K562 (cell line): ENCODE measurements at regions not wholly inside any gene's neighbourhood (a gene's known extent, or its start where the extent isn't known, plus 50 kb on each side); places are given as distances from the start of the nearest gene placed in this dataset.

Experiments used
- ATAC-seq: fragments of 200-7000 bp; cut with Tn5 transposase; 3 replicates; pipeline ENCODE4 v1.9.1; 2020; ENCODE audit warnings: moderate library complexity
- BruUV-seq: library from RNA; stranded (reverse); fragments of 400-500 nt; replicated peaks from 2 replicates; lab custom pipeline; 2021; lab: Mats Ljungman, UMichigan
- CTCF ChIA-PET: fragments of 300-600 bp; formaldehyde crosslinking; extraction: SDS; loops from one replicate; lab custom pipeline; 2021; ENCODE audit warnings: low intra/inter-chr PET ratio; lab: Yijun Ruan, JAX
- POLR2A ChIA-PET: fragments of 300-600, 350-650 bp; sonication (Branson Sonifier 250); formaldehyde crosslinking; extraction: SDS; loops from one replicate; lab custom pipeline; 2021; ENCODE audit warnings: antibody characterized with exemption, inconsistent platforms; lab: Yijun Ruan, JAX
- DNase-seq, 4 experiments: peaks; one replicate each; pipeline versions ENCODE4 v3.0.0 to v3.0.0-alpha.2; 2011 to 2018; ENCODE audit warnings: low spot score in 3 of 4, mixed read lengths in 3 of 4; ENCODE audit errors: extremely low read depth in 1 of 4
- FAIRE-seq: peaks from 2 replicates; lab custom pipeline; 2011; peaks lifted over from hg19 to GRCh38; lab: Jason Lieb, UNC
- H2AFZ ChIP-seq: 2 replicates; pipeline ENCODE4 v1.6.0; 2011; ENCODE audit warnings: low read depth, low read length, control low read depth, inconsistent platforms
- H3K27ac ChIP-seq: fragments of 200-600 bp; 3 replicates; pipeline ENCODE4 v1.8.0; 2011; ENCODE audit warnings: low read depth, mild to moderate bottlenecking, control low read depth, inconsistent platforms, low read length, moderate library complexity, mixed read lengths; ENCODE audit errors: extremely low read depth
- H3K27me3 ChIP-seq, 2 experiments: fragments of 300-600 bp in 1 of 2; 2 replicates in 1 of 2; 3 replicates in 1 of 2; pipeline versions ENCODE4 v1.6.0 to v1.8.0; 2011; ENCODE audit warnings: inconsistent platforms in 2 of 2, low read length in 2 of 2, mild to moderate bottlenecking in 1 of 2, mixed read lengths in 1 of 2, moderate library complexity in 1 of 2; ENCODE audit not compliant: control insufficient read depth in 2 of 2, insufficient read depth in 2 of 2
- H3K36me3 ChIP-seq: fragments of 300-600 bp; 3 replicates; pipeline ENCODE4 v1.8.0; 2011; ENCODE audit warnings: mild to moderate bottlenecking, low read length, inconsistent platforms; ENCODE audit not compliant: control insufficient read depth, insufficient read depth
- H3K4me1 ChIP-seq, 2 experiments: fragments of 200-600 bp in 1 of 2; replicated peaks in 1 of 2; 2 replicates in 1 of 2; 3 replicates in 1 of 2; pipeline versions ENCODE4 v1.5.1 to v1.8.0; 2011; ENCODE audit warnings: inconsistent platforms in 2 of 2, low read length in 2 of 2, mild to moderate bottlenecking in 1 of 2, mixed read lengths in 1 of 2, moderate library complexity in 1 of 2; ENCODE audit not compliant: control insufficient read depth in 2 of 2, insufficient read depth in 2 of 2
- H3K4me2 ChIP-seq: 2 replicates; pipeline ENCODE4 v1.6.1; 2011; ENCODE audit warnings: low read length, control low read depth, inconsistent platforms, mixed read lengths; ENCODE audit not compliant: insufficient read depth
- H3K4me3 ChIP-seq: fragments of 200-600 bp; sonication (generic), shearing (Covaris generic); 2 replicates; pipeline ENCODE4 v1.5.1; 2016; ENCODE audit warnings: control low read depth, inconsistent platforms
- H3K79me2 ChIP-seq: fragments of 200-600 bp; 3 replicates; pipeline ENCODE4 v1.8.0; 2011; ENCODE audit warnings: low read length, inconsistent platforms; ENCODE audit not compliant: control insufficient read depth, insufficient read depth
- H3K9ac ChIP-seq, 2 experiments: 2 replicates each; pipeline versions ENCODE4 v1.6.0 to v1.6.1; 2011; ENCODE audit warnings: low read depth in 2 of 2, low read length in 2 of 2, control low read depth in 1 of 2, inconsistent platforms in 1 of 2, mild to moderate bottlenecking in 1 of 2, mixed read lengths in 1 of 2; ENCODE audit not compliant: insufficient read depth in 1 of 2
- H3K9me1 ChIP-seq: one replicate; pipeline ENCODE4 v1.6.0; 2011; ENCODE audit warnings: inconsistent platforms, mild to moderate bottlenecking, low read length, moderate library complexity; ENCODE audit not compliant: control insufficient read depth, insufficient read depth
- H3K9me3 ChIP-seq: replicated peaks from 2 replicates; pipeline ENCODE4 v1.5.1; 2011; ENCODE audit warnings: low read depth, low read length, inconsistent platforms; ENCODE audit not compliant: control insufficient read depth, insufficient read depth
- H4K20me1 ChIP-seq: replicated peaks from 2 replicates; pipeline ENCODE4 v1.6.1; 2011; ENCODE audit warnings: low read length, inconsistent platforms, mixed read lengths; ENCODE audit not compliant: control insufficient read depth, insufficient read depth
- ARID3B ChIP-seq: fragments of 250-450 bp; sonication (Bioruptor Pico); IDR thresholded peaks from 2 replicates; pipeline ENCODE4 v1.4.0; 2020; ENCODE audit warnings: borderline replicate concordance
- BRD9 ChIP-seq: fragments of 450-650 bp; IDR thresholded peaks from 2 replicates; pipeline ENCODE4 v1.6.1; 2018; ENCODE audit warnings: low read depth; ENCODE audit not compliant: partially characterized antibody
- CC2D1A ChIP-seq: fragments of 450-650 bp; IDR thresholded peaks from 2 replicates; pipeline ENCODE4 v1.6.1; 2017; ENCODE audit warnings: mild to moderate bottlenecking
- DIDO1 ChIP-seq: fragments of 450-650 bp; IDR thresholded peaks from 2 replicates; pipeline ENCODE4 v1.6.1; 2016; ENCODE audit warnings: low read depth, missing biosample characterization, missing genetic modification characterization
- EGR1 ChIP-seq: fragments of 450-650 bp; conservative IDR thresholded peaks from 2 replicates; pipeline ENCODE4 v1.6.1; 2017; ENCODE audit warnings: mild to moderate bottlenecking
- NFIC ChIP-seq: fragments of 450-650 bp; IDR thresholded peaks from 2 replicates; pipeline ENCODE4 v1.6.1; 2017; ENCODE audit warnings: mild to moderate bottlenecking, inconsistent platforms
- NR0B1 ChIP-seq: fragments of 450-650 bp; IDR thresholded peaks from one replicate; pipeline ENCODE4 v1.6.1; 2018; ENCODE audit warnings: mild to moderate bottlenecking, moderate library complexity; ENCODE audit not compliant: partially characterized antibody
- POLR2H ChIP-seq: IDR thresholded peaks from 2 replicates; pipeline ENCODE4 v1.6.1; 2016; ENCODE audit warnings: missing genetic modification characterization, low read depth, mild to moderate bottlenecking, control low read depth, missing compliant biosample characterization, moderate library complexity
- POU5F1 ChIP-seq: fragments of 150-350 bp; IDR thresholded peaks from 2 replicates; pipeline ENCODE4 v1.6.1; 2014; ENCODE audit warnings: borderline replicate concordance, low read length, low read depth, mild to moderate bottlenecking; ENCODE audit not compliant: partially characterized antibody
- ZBTB12 ChIP-seq: fragments of 250-450 bp; sonication (Bioruptor Pico); IDR thresholded peaks from 2 replicates; pipeline ENCODE4 v1.4.0; 2020
- ZBTB49 ChIP-seq: sonication (generic); formaldehyde crosslinking; IDR thresholded peaks from 2 replicates; pipeline ENCODE4 v1.8.0; 2022; ENCODE audit warnings: missing genetic modification reagents, mild to moderate bottlenecking, borderline replicate concordance
- ZNF143 ChIP-seq: sonication (generic); formaldehyde crosslinking; IDR thresholded peaks from 2 replicates; pipeline ENCODE4 v1.9.0; 2022; ENCODE audit warnings: mild to moderate bottlenecking, missing genetic modification reagents
- ZNF445 ChIP-seq: fragments of 250-450 bp; sonication (Bioruptor Pico); IDR thresholded peaks from 2 replicates; pipeline ENCODE4 v1.4.0; 2020; ENCODE audit warnings: low read depth, mild to moderate bottlenecking, moderate library complexity
- ZNF584 ChIP-seq: fragments of 200-800 bp; sonication (Bioruptor generic); IDR thresholded peaks from 2 replicates; pipeline ENCODE4 v1.6.1; 2016; ENCODE audit warnings: low read depth, mild to moderate bottlenecking, missing genetic modification characterization, missing compliant biosample characterization
- WGBS: fragments of 100-300 bp; shearing (Covaris generic); methylation state at CpG from one replicate; pipeline ENCODE4 v1.1.6; 2016; ENCODE audit warnings: low coverage, mixed read lengths; ENCODE audit not compliant: insufficient coverage; ENCODE audit errors: missing lambda C conversion rate; 5-methylcytosine and 5-hydroxymethylcytosine counted together
- in situ Hi-C: fragments of 300-500 bp; cut with MboI; formaldehyde crosslinking; loops from 4 replicates; pipeline ENCODE4 v1.15.0; 2018; ENCODE audit warnings: inconsistent platforms, mixed read lengths
- intact Hi-C: fragments of 100-400 bp; cut with micrococcal nuclease; formaldehyde crosslinking; loops from 2 replicates; pipeline ENCODE4 v1.14.2; 2022

- Histone ChIP-seq H3K79me2 (no peaks in the 10 kb centered on the region), H3K9ac (no peak overlapping the region), H3K27me3 (peaks cover 0 to 12% of the 10 kb centered on the region in 2 experiments; a peak in 1 of 5 replicates), H3K27ac (no peak overlapping the region), H3K36me3 (no peaks in the 10 kb centered on the region), H2AFZ (no peak overlapping the region), H4K20me1 (no peaks in the 10 kb centered on the region), H3K4me1 (no peaks in the 10 kb centered on the region), H3K9me1 (no peaks in the 10 kb centered on the region), H3K9me3 (no peaks in the 10 kb centered on the region), H3K4me2 (no peak overlapping the region), H3K4me3 (no peak overlapping the region)
- CTCF ChIA-PET: no interaction called here
- FAIRE-seq (no peak), ATAC-seq (no peak), DNase-seq (no peak)
- POLR2A ChIA-PET: no interaction called here
- in situ Hi-C loops (no loop called here), intact Hi-C loops (no loop called here)
- WGBS: 2% methylated on average over 6 of the region's 9 CpGs
- BruUV-seq: no TSS peak
- TF ChIP-seq ZNF584 (CRISPR knock-in tag) (no peak), POLR2H (tag) (no peak), ZBTB49 (CRISPR knock-in tag) (no peak), ARID3B (CRISPR knock-in tag) (no peak), ZNF445 (CRISPR knock-in tag) (no peak), ZBTB12 (CRISPR knock-in tag) (no peak), NFIC (no peak), CC2D1A (no peak), DIDO1 (no peak), EGR1 (no peak), POU5F1 (no peak), ZNF143 (CRISPR knock-in tag) (no peak), BRD9 (no peak), NR0B1 (no peak)
Observed at GRCh38 chr2:217622205-217623060, 380.4 kb downstream of the TNS1 start.
